A673 (cell line): ENCODE measurements at regions not wholly inside any gene's neighbourhood (a gene's known extent, or its start where the extent isn't known, plus 50 kb on each side); places are given as distances from the start of the nearest gene placed in this dataset.

Experiments used
- BruUV-seq: library from RNA; stranded (reverse); fragments of 400-500 nt; replicated peaks from 2 replicates; lab custom pipeline; 2021; lab: Mats Ljungman, UMichigan
- CTCF ChIA-PET: fragments of 300-600 bp; sonication (Branson Sonifier 250); formaldehyde crosslinking; loops from one replicate; lab custom pipeline; 2022; ENCODE audit warnings: antibody characterized with exemption; lab: Charles Lee
- POLR2A ChIA-PET: fragments of 300-600 bp; sonication (Branson Sonifier 250); formaldehyde crosslinking; loops from one replicate; lab custom pipeline; 2022; ENCODE audit warnings: antibody characterized with exemption; ENCODE audit not compliant: low non-redundant PET; lab: Charles Lee
- DNase-seq: peaks from one replicate; pipeline ENCODE4 v3.0.0-alpha.2; 2015; ENCODE audit warnings: low spot score
- H3K27ac ChIP-seq: fragments of 200-600 bp; sonication (generic); 2 replicates; pipeline ENCODE4 v1.5.1; 2016; ENCODE audit warnings: mixed run types, low read depth, mild to moderate bottlenecking, mixed read lengths, antibody characterized with exemption, low read length; ENCODE audit not compliant: poor library complexity, severe bottlenecking
- H3K27me3 ChIP-seq: fragments of 200-600 bp; sonication (generic); replicated peaks from 2 replicates; pipeline ENCODE4 v1.6.1; 2017; ENCODE audit warnings: mixed run types, low read depth, mild to moderate bottlenecking, mixed read lengths, antibody characterized with exemption, low read length; ENCODE audit not compliant: insufficient read depth, poor library complexity
- H3K36me3 ChIP-seq: fragments of 200-600 bp; sonication (generic); 2 replicates; pipeline ENCODE4 v1.6.1; 2016; ENCODE audit warnings: mixed run types, mild to moderate bottlenecking, mixed read lengths, antibody characterized with exemption, low read length; ENCODE audit not compliant: insufficient read depth, poor library complexity, severe bottlenecking
- H3K4me1 ChIP-seq: fragments of 200-600 bp; sonication (generic); 2 replicates; pipeline ENCODE4 v1.6.1; 2017; ENCODE audit warnings: mixed run types, mild to moderate bottlenecking, mixed read lengths, antibody characterized with exemption, low read length; ENCODE audit not compliant: insufficient read depth, poor library complexity, severe bottlenecking
- H3K4me3 ChIP-seq: fragments of 200-600 bp; sonication (generic); 2 replicates; pipeline ENCODE4 v1.5.1; 2016; ENCODE audit warnings: low read depth, mixed run types, mild to moderate bottlenecking, mixed read lengths, low read length; ENCODE audit not compliant: poor library complexity, severe bottlenecking
- H3K9me3 ChIP-seq: fragments of 200-600 bp; sonication (generic); 2 replicates; pipeline ENCODE4 v1.6.1; 2016; ENCODE audit warnings: mixed run types, low read depth, mild to moderate bottlenecking, mixed read lengths, antibody characterized with exemption, low read length; ENCODE audit not compliant: poor library complexity, severe bottlenecking
- CTCF ChIP-seq: fragments of 300-800, 200-600 bp; sonication (generic); conservative IDR thresholded peaks from 2 replicates; pipeline ENCODE4 v1.5.1; 2017; ENCODE audit warnings: low read depth, mild to moderate bottlenecking, antibody characterized with exemption, low read length, moderate library complexity, mixed read lengths
- EZH2 ChIP-seq: fragments of 200-600 bp; sonication (generic); IDR thresholded peaks from 2 replicates; pipeline ENCODE4 v1.6.1; 2017; ENCODE audit warnings: borderline replicate concordance, low read depth, mild to moderate bottlenecking, mixed read lengths, antibody characterized with exemption, low read length; ENCODE audit not compliant: poor library complexity, severe bottlenecking
- intact Hi-C: fragments of 100-400 bp; cut with micrococcal nuclease; formaldehyde crosslinking; loops from one replicate; pipeline ENCODE4 v1.10.0; 2022; ENCODE audit not compliant: unreplicated experiment

GRCh38 chr9:38240051-38240450, 152.5 kb upstream of the ALDH1B1 start:
- intact Hi-C loops: loop anchor here (10.0 kb wide), 1 partner anchor 55 kb away; no protein-coding TSS in a partner anchor
- H3K4me3 ChIP-seq: no peak overlapping the region
- no peaks in the 10 kb centered on the region for H3K9me3 ChIP-seq
- POLR2A ChIA-PET: no interaction called here
- no peaks in the 10 kb centered on the region for H3K27me3 ChIP-seq
- no peaks in the 10 kb centered on the region for H3K36me3 ChIP-seq
- DNase-seq: no peak
- CTCF ChIA-PET: no interaction called here
- no peak overlapping the region for H3K27ac ChIP-seq
- BruUV-seq: no TSS peak
- TF ChIP-seq CTCF (no peak), EZH2 (no peak)
- H3K4me1 ChIP-seq: no peaks in the 10 kb centered on the region

GRCh38 chr9:38235244-38235643, 157.3 kb upstream of the ALDH1B1 start:
- no peak overlapping the region for H3K4me3 ChIP-seq

GRCh38 chr9:38234479-38235170, 157.9 kb upstream of the ALDH1B1 start:
- no peak for DNase-seq
- no peaks in the 10 kb centered on the region for H3K27me3 ChIP-seq
- no peak overlapping the region for H3K4me3 ChIP-seq
- CTCF ChIA-PET: no interaction called here
- no peaks in the 10 kb centered on the region for H3K36me3 ChIP-seq
- POLR2A ChIA-PET: no interaction called here
- H3K9me3 ChIP-seq: no peaks in the 10 kb centered on the region
- BruUV-seq: no TSS peak
- no peak for TF ChIP-seq EZH2
- no peak for TF ChIP-seq CTCF
- no peaks in the 10 kb centered on the region for H3K4me1 ChIP-seq
- H3K27ac ChIP-seq: no peak overlapping the region
- intact Hi-C loops: no loop called here

More at GRCh38 chr9:38235244-38235643, 157.3 kb upstream of the ALDH1B1 start:
- POLR2A ChIA-PET: no interaction called here
- BruUV-seq: no TSS peak
- CTCF ChIA-PET: no interaction called here
- Histone ChIP-seq H3K36me3 (no peaks in the 10 kb centered on the region), H3K27me3 (no peaks in the 10 kb centered on the region), H3K9me3 (no peaks in the 10 kb centered on the region), H3K27ac (no peak overlapping the region), H3K4me1 (no peaks in the 10 kb centered on the region)
- TF ChIP-seq CTCF (no peak), EZH2 (no peak)
- intact Hi-C loops: no loop called here
- no peak for DNase-seq
